Ascending aorta (tissue), 2 donors: ENCODE measurements at regions not wholly inside any gene's neighbourhood (a gene's known extent, or its start where the extent isn't known, plus 50 kb on each side); places are given as distances from the start of the nearest gene placed in this dataset.

ENCODE experiments used
- DNase-seq, 2 donors: peaks; one replicate each; pipeline ENCODE4 v3.0.0-alpha.2; 2019; ENCODE audit warnings: low spot score in 2 of 2
- H3K27ac ChIP-seq, 2 donors: fragments of 200-600 bp; sonication (generic); one replicate each; pipeline ENCODE4 v1.5.1; 2016 to 2017; ENCODE audit warnings: mild to moderate bottlenecking in 1 of 2
- H3K27me3 ChIP-seq: fragments of 200-600 bp; sonication (generic); one replicate; pipeline ENCODE4 v1.5.1; 2017
- H3K36me3 ChIP-seq, 2 donors: fragments of 200-600 bp; sonication (generic); one replicate each; pipeline ENCODE4 v1.5.1; 2016
- H3K4me1 ChIP-seq, 2 donors: fragments of 200-600 bp; sonication (generic); one replicate each; pipeline ENCODE4 v1.5.1; 2016 to 2017; ENCODE audit warnings: mild to moderate bottlenecking in 1 of 2
- H3K4me3 ChIP-seq, 2 donors: fragments of 200-600 bp; sonication (generic); one replicate each; pipeline ENCODE4 v1.5.1; 2016 to 2017; ENCODE audit warnings: mild to moderate bottlenecking in 1 of 2
- H3K9me3 ChIP-seq, 2 donors: fragments of 200-600 bp; sonication (generic); one replicate each; pipeline ENCODE4 v1.5.1; 2016
- intact Hi-C: fragments of 100-400 bp; cut with DNase I; formaldehyde crosslinking; loops from one replicate; pipeline ENCODE4 v1.15.1; 2023
- TF ChIP-seq, protein P1 (sequence below), 3 experiments: fragments of 200-600 bp in 2 of 3; fragments of 450-650 bp in 1 of 3; sonication (generic) in 2 of 3; IDR thresholded peaks; one replicate each; pipeline ENCODE4 v1.5.1; 2016 to 2019; ENCODE audit warnings: antibody characterized with exemption in 3 of 3, mild to moderate bottlenecking in 1 of 3, moderate library complexity in 1 of 3

DNA sequence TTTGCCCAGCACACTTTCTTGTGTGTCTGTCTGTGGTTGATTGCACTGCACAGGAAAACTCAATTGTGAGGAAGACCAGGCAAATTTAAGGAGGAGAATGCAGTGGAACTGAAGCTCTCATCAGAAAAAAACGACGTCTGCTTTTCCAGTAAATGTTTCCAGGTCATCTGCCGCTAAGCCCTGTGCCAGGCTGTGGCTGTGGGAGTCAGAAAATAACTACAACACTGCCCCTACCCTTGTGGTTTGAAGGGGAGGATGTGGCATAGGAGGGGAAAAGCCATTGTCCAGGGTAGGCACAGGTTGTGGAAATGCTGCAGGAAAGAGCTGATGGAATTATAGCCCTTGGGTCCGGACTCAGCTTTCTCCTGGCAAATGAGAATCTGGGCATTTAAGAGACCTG, 259.7 kb upstream of the TMEM132C start:
- Histone ChIP-seq H3K4me3 (no peak overlapping the region), H3K36me3 (no peaks in the 10 kb centered on the region), H3K27me3 (no peaks in the 10 kb centered on the region), H3K4me1 (no peaks in the 10 kb centered on the region), H3K9me3 (no peaks in the 10 kb centered on the region), H3K27ac (no peak overlapping the region)
- no peak for DNase-seq
- intact Hi-C loops = no loop called here
- TF ChIP-seq, protein P1, sequence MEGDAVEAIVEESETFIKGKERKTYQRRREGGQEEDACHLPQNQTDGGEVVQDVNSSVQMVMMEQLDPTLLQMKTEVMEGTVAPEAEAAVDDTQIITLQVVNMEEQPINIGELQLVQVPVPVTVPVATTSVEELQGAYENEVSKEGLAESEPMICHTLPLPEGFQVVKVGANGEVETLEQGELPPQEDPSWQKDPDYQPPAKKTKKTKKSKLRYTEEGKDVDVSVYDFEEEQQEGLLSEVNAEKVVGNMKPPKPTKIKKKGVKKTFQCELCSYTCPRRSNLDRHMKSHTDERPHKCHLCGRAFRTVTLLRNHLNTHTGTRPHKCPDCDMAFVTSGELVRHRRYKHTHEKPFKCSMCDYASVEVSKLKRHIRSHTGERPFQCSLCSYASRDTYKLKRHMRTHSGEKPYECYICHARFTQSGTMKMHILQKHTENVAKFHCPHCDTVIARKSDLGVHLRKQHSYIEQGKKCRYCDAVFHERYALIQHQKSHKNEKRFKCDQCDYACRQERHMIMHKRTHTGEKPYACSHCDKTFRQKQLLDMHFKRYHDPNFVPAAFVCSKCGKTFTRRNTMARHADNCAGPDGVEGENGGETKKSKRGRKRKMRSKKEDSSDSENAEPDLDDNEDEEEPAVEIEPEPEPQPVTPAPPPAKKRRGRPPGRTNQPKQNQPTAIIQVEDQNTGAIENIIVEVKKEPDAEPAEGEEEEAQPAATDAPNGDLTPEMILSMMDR (IDR thresholded peaks at IDR 0.05) = no peak

DNA sequence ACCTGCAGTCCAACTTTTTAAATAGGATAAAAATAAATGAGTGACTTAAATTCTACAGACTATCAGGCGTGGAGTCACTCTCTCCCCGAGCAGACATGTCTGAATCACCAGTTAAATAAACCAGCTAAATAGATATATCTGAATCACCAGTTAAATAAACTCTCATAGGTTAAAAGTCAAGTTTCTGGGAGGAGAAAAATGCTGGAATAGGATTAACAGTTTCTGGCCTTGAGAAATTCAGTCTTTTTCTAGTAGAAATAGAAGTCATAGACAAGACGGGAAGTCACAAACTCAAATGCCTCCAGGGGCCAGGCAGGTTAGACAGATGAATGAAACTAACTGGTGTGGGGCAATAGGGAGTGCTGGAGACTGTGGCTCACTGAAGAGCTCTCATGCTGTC, 258.6 kb upstream of the TMEM132C start:
- no peaks in the 10 kb centered on the region for H3K27me3 ChIP-seq
- no peak overlapping the region for H3K4me3 ChIP-seq
- intact Hi-C loops = no loop called here
- no peak for DNase-seq
- no peaks in the 10 kb centered on the region for H3K9me3 ChIP-seq
- TF ChIP-seq, protein P1 (IDR thresholded peaks at IDR 0.05) = no peak
- H3K4me1 ChIP-seq = no peaks in the 10 kb centered on the region
- H3K27ac ChIP-seq = no peak overlapping the region
- no peaks in the 10 kb centered on the region for H3K36me3 ChIP-seq

DNA sequence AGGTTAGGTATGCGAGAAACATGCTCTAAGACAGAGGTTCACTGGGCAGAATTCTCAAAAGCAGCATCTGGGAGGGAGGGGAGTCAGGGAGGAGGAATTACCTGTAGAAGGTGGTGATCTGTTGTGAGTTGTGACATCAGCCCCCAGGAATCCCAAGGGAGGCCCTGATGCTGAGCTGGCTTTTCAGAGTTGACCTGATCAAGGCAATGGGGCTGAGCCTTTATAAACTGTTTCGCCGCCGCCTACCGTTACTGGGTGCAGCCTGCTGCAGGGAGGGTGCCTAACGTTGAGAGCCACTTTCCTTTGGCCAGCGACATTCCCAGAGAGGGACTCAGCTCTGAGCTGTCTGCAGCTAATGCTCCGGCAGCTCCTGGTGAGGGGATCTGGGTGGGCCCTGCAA, 257.9 kb upstream of the TMEM132C start:
- Histone ChIP-seq H3K4me1 (no peaks in the 10 kb centered on the region), H3K4me3 (no peak overlapping the region), H3K27ac (no peak overlapping the region), H3K36me3 (no peaks in the 10 kb centered on the region), H3K9me3 (no peaks in the 10 kb centered on the region), H3K27me3 (no peaks in the 10 kb centered on the region)
- no peak for DNase-seq
- intact Hi-C loops = no loop called here
- TF ChIP-seq, protein P1 (IDR thresholded peaks at IDR 0.05) = no peak

DNA sequence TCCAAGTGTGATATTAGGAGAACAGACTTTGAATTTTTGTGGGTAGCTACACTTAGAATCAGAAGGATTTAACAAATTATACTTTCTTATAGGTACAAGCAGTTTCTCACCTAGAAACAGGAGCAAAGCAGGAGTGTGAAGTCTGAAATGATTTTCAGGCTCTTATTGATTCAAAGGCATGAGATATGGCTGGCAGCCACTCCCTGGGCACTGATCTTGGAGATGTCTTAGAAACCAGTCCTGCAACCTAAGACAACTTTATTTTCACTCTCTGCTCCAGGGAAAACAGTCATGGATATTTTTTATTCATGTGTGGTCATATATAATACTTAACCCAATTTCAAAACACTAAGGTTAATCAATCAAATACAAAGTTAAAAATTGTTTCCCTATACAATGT, 254.9 kb upstream of the TMEM132C start:
- H3K4me3 ChIP-seq = no peak overlapping the region
- TF ChIP-seq, protein P1 (IDR thresholded peaks at IDR 0.05) = no peak
- no peaks in the 10 kb centered on the region for H3K9me3 ChIP-seq
- H3K4me1 ChIP-seq = no peaks in the 10 kb centered on the region
- no peak for DNase-seq
- intact Hi-C loops = no loop called here
- H3K27ac ChIP-seq = no peak overlapping the region
- no peaks in the 10 kb centered on the region for H3K27me3 ChIP-seq
- no peaks in the 10 kb centered on the region for H3K36me3 ChIP-seq

DNA sequence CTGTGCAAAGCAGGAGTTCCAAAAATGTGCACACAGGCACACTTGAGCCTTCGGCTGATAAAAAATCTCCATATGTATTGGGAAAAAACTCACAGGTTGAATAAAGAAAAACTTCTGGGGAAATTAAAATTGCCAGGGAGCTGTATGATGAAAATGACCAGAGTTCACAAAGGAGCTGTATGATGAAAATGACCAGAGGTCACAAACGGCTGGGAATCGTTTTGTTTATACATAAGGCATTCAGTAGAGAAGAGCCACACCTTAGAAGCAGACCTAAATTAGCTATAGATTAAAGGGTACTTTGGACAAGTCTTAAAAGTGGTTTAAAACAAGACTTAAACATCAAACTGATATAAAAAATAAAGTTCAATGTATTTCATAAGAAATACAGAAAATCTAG, 251.7 kb upstream of the TMEM132C start:
- DNase-seq = no peak
- Histone ChIP-seq H3K27ac (no peak overlapping the region), H3K4me1 (no peaks in the 10 kb centered on the region), H3K9me3 (no peaks in the 10 kb centered on the region), H3K27me3 (no peaks in the 10 kb centered on the region), H3K36me3 (no peaks in the 10 kb centered on the region), H3K4me3 (no peak overlapping the region)
- TF ChIP-seq, protein P1 (IDR thresholded peaks at IDR 0.05) = no peak
- intact Hi-C loops = no loop called here

DNA sequence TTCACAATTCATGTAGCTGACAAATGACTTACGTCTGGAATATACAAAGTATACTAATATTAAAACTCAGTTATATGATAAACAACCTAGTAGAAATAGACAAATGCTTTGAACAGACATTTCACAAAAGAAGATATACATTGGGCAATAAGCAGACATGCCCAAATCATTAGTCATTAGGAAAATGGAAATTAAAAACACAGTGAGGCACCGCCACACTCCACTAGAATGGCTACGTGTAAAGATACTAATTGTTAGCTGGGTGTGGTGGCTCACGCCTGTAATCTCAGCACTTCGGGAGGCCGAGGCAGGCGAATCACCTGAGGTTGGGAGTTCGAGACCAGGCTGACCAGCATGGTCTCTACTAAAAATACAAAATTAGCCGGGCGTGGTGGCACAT, 248.9 kb upstream of the TMEM132C start:
- intact Hi-C loops = no loop called here

More for the DNA sequence above, 248.9 kb upstream of the TMEM132C start:
- H3K9me3 ChIP-seq = no peaks in the 10 kb centered on the region
- H3K36me3 ChIP-seq = no peaks in the 10 kb centered on the region
- no peaks in the 10 kb centered on the region for H3K27me3 ChIP-seq
- no peaks in the 10 kb centered on the region for H3K4me1 ChIP-seq
- TF ChIP-seq, protein P1 (IDR thresholded peaks at IDR 0.05) = no peak
- H3K27ac ChIP-seq = no peak overlapping the region
- DNase-seq = no peak
- H3K4me3 ChIP-seq = no peak overlapping the region
